ENCODE measurements at regions not wholly inside any gene's neighbourhood (a gene's known extent, or its start where the extent isn't known, plus 50 kb on each side); places are given as distances from the start of the nearest gene placed in this dataset.

DNA sequence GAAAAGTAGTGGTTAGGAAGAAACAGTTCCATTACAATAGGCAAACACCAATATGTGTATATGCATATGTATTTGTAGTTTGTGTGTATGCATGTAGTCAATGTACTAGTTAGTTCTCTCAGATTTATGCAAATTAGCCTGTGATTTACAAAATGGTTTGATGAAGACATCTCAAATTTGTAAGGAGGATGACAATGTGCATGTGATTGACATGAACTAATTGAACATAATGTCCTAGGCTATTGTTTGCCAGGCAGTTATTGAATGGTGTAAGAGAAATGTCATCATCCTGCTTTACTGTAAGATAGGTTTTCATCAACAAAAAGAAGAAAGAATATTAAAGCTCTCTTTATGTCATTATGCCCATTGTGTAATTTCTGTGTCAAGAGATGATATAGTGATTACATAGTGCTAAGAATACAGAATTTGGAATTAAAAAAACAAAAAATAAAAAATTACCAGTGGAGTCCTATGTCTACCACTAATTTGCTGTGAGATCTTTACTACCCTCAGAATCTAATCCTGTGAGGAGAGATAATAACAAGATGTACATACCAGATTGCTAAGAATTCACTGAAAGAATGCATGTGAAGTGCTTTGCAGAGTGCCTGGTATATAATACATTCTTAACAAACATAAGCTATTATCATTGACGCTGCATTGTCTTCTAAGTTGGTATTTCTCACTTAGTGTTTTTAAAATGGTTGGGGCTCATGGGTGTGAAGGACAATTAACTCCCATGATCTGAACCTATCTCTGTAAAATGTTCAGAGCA lies 258.0 kb downstream of the CPS1 start:
- TF ChIP-seq POLR2A (IDR thresholded peaks at IDR 0.05; ENCODE audit: low read depth, low read length) (no peak), POLR2AphosphoS5 (IDR thresholded peaks at IDR 0.05; ENCODE audit: low read depth, low read length) (no peak), TAF1 (IDR thresholded peaks at IDR 0.05; ENCODE audit: low read depth, low read length) (no peak), PAX5 (IDR thresholded peaks at IDR 0.05; ENCODE audit: insufficient read depth, low read length, severe bottlenecking) (no peak), POU2F2 (IDR thresholded peaks at IDR 0.05; ENCODE audit: low read depth, low read length) (no peak)
